ENCODE measurements at regions not wholly inside any gene's neighbourhood (a gene's known extent, or its start where the extent isn't known, plus 50 kb on each side); places are given as distances from the start of the nearest gene placed in this dataset.

- peak overlapping the region in 1 of 2 donors; percentile 17 for H3K4me3 ChIP-seq (ENCODE audit: low read length in 2 of 2)
Measured at GRCh38 chr2:42924418-42924886, 132.1 kb upstream of the HAAO start.

GRCh38 chr2:42923580-42924417 lies 131.4 kb upstream of the HAAO start:
- Histone ChIP-seq H3K18ac (ENCODE audit: low read length) (peak overlapping the region; percentile 94), H2AK5ac (ENCODE audit: low read depth, low read length) (peak overlapping the region; percentile 38), H4K91ac (ENCODE audit: low read depth, low read length, poor library complexity) (peak overlapping the region; percentile 86), H3K23ac (ENCODE audit: low read depth, low read length, poor library complexity) (no peak overlapping the region), H2AFZ (ENCODE audit: low read length) (peak overlapping the region; percentile 89), H3K4ac (ENCODE audit: low read length) (no peak overlapping the region), H3K14ac (ENCODE audit: low read length) (no peak overlapping the region), H2BK120ac (ENCODE audit: low read depth, low read length) (peak overlapping the region; percentile 29), H3K27me3 (ENCODE audit: control insufficient read depth in 3 of 3, insufficient read depth in 3 of 3, low read depth in 1 of 3, low read length in 3 of 3) (no peaks in the 10 kb centered on the region), H2BK15ac (ENCODE audit: low read length) (peak overlapping the region; percentile 11), H3K4me2 (ENCODE audit: insufficient read depth, low read length, poor library complexity, severe bottlenecking) (no peak overlapping the region), H3K4me1 (ENCODE audit: control insufficient read depth in 2 of 2, insufficient read depth in 1 of 2, low read depth in 1 of 2, low read length in 2 of 2) (peaks cover 51 to 54% of the 10 kb centered on the region in 2 donors), H2BK12ac (ENCODE audit: low read length) (no peak overlapping the region), H3K36me3 (replicated peaks in 1 of 2; ENCODE audit: control insufficient read depth in 2 of 2, insufficient read depth in 2 of 2, low read length in 2 of 2) (no peaks in the 10 kb centered on the region), H3K79me1 (ENCODE audit: low read depth, low read length) (no peaks in the 10 kb centered on the region), H3K9ac (ENCODE audit: low read depth, low read length, poor library complexity) (no peak overlapping the region), H3K4me3 (ENCODE audit: low read length in 2 of 2) (peak overlapping the region in 1 of 2 donors; percentile 17), H2BK5ac (ENCODE audit: low read length) (peak overlapping the region; percentile 83), H3K9me3 (replicated peaks in 1 of 2; ENCODE audit: control insufficient read depth in 2 of 2, insufficient read depth in 1 of 2, low read depth in 1 of 2, low read length in 2 of 2) (no peaks in the 10 kb centered on the region), H4K8ac (ENCODE audit: low read depth, low read length) (no peak overlapping the region), H3K27ac (replicated peaks; ENCODE audit: low read length) (peak overlapping the region; percentile 98)
- WGBS, 2 donors (ENCODE audit: extremely low coverage in 2 of 2, insufficient read length in 2 of 2, insufficient replicate concordance in 1 of 2), result no CpG with 5 or more reads among the region's 5 CpGs
- no peak for DNase-seq (ENCODE audit: low spot score)

More at GRCh38 chr2:42924418-42924886, 132.1 kb upstream of the HAAO start:
- H2BK5ac ChIP-seq (ENCODE audit: low read length), result peak overlapping the region; percentile 83
- no peaks in the 10 kb centered on the region for H3K9me3 ChIP-seq (replicated peaks in 1 of 2; ENCODE audit: control insufficient read depth in 2 of 2, insufficient read depth in 1 of 2, low read depth in 1 of 2, low read length in 2 of 2)
- H3K36me3 ChIP-seq (replicated peaks in 1 of 2; ENCODE audit: control insufficient read depth in 2 of 2, insufficient read depth in 2 of 2, low read length in 2 of 2), result no peaks in the 10 kb centered on the region
- H3K27me3 ChIP-seq (ENCODE audit: control insufficient read depth in 3 of 3, insufficient read depth in 3 of 3, low read depth in 1 of 3, low read length in 3 of 3), result no peaks in the 10 kb centered on the region
- H4K8ac ChIP-seq (ENCODE audit: low read depth, low read length), result no peak overlapping the region
- H2BK120ac ChIP-seq (ENCODE audit: low read depth, low read length), result peak overlapping the region; percentile 29
- H3K18ac ChIP-seq (ENCODE audit: low read length), result peak overlapping the region; percentile 94
- peak overlapping the region; percentile 43 for H3K4me2 ChIP-seq (ENCODE audit: insufficient read depth, low read length, poor library complexity, severe bottlenecking)
- peak overlapping the region; percentile 47 for H4K91ac ChIP-seq (ENCODE audit: low read depth, low read length, poor library complexity)
- H3K4ac ChIP-seq (ENCODE audit: low read length), result no peak overlapping the region
- DNase-seq (ENCODE audit: low spot score), result no peak
- peak overlapping the region; percentile 67 for H2BK12ac ChIP-seq (ENCODE audit: low read length)
- no peak overlapping the region for H3K9ac ChIP-seq (ENCODE audit: low read depth, low read length, poor library complexity)
- H3K14ac ChIP-seq (ENCODE audit: low read length), result no peak overlapping the region
- no peak overlapping the region for H2AK5ac ChIP-seq (ENCODE audit: low read depth, low read length)
- peak overlapping the region; percentile 98 for H3K27ac ChIP-seq (replicated peaks; ENCODE audit: low read length)
- peaks cover 58 to 61% of the 10 kb centered on the region in 2 donors for H3K4me1 ChIP-seq (ENCODE audit: control insufficient read depth in 2 of 2, insufficient read depth in 1 of 2, low read depth in 1 of 2, low read length in 2 of 2)
- no peaks in the 10 kb centered on the region for H3K79me1 ChIP-seq (ENCODE audit: low read depth, low read length)
- peak overlapping the region; percentile 89 for H2AFZ ChIP-seq (ENCODE audit: low read length)
- no peak overlapping the region for H3K23ac ChIP-seq (ENCODE audit: low read depth, low read length, poor library complexity)
- peak overlapping the region; percentile 11 for H2BK15ac ChIP-seq (ENCODE audit: low read length)
- WGBS, 2 donors (ENCODE audit: extremely low coverage in 2 of 2, insufficient read length in 2 of 2, insufficient replicate concordance in 1 of 2), result no CpG with 5 or more reads among the region's 12 CpGs

GRCh38 chr2:42922790-42923579 lies 130.6 kb upstream of the HAAO start:
- no peak overlapping the region for H3K4me2 ChIP-seq (ENCODE audit: insufficient read depth, low read length, poor library complexity, severe bottlenecking)
- WGBS, 2 donors (ENCODE audit: extremely low coverage in 2 of 2, insufficient read length in 2 of 2, insufficient replicate concordance in 1 of 2), result no CpG with 5 or more reads among the region's 6 CpGs
- no peaks in the 10 kb centered on the region for H3K27me3 ChIP-seq (ENCODE audit: control insufficient read depth in 3 of 3, insufficient read depth in 3 of 3, low read depth in 1 of 3, low read length in 3 of 3)
- no peaks in the 10 kb centered on the region for H3K36me3 ChIP-seq (replicated peaks in 1 of 2; ENCODE audit: control insufficient read depth in 2 of 2, insufficient read depth in 2 of 2, low read length in 2 of 2)
- no peak overlapping the region for H3K27ac ChIP-seq (replicated peaks; ENCODE audit: low read length)
- no peaks in the 10 kb centered on the region for H3K79me1 ChIP-seq (ENCODE audit: low read depth, low read length)
- no peak overlapping the region for H3K9ac ChIP-seq (ENCODE audit: low read depth, low read length, poor library complexity)
- peak overlapping the region; percentile 41 for H3K18ac ChIP-seq (ENCODE audit: low read length)
- H2BK120ac ChIP-seq (ENCODE audit: low read depth, low read length), result no peak overlapping the region
- H4K8ac ChIP-seq (ENCODE audit: low read depth, low read length), result no peak overlapping the region
- no peak overlapping the region for H2BK12ac ChIP-seq (ENCODE audit: low read length)
- H3K4ac ChIP-seq (ENCODE audit: low read length), result no peak overlapping the region
- no peak for DNase-seq (ENCODE audit: low spot score)
- peak overlapping the region; percentile 16 for H2AFZ ChIP-seq (ENCODE audit: low read length)
- H3K4me1 ChIP-seq (ENCODE audit: control insufficient read depth in 2 of 2, insufficient read depth in 1 of 2, low read depth in 1 of 2, low read length in 2 of 2), result peaks cover 46% of the 10 kb centered on the region in 2 donors
- no peak overlapping the region for H2BK15ac ChIP-seq (ENCODE audit: low read length)
- no peak overlapping the region for H3K14ac ChIP-seq (ENCODE audit: low read length)
- no peak overlapping the region for H3K23ac ChIP-seq (ENCODE audit: low read depth, low read length, poor library complexity)
- no peak overlapping the region for H4K91ac ChIP-seq (ENCODE audit: low read depth, low read length, poor library complexity)
- H3K9me3 ChIP-seq (replicated peaks in 1 of 2; ENCODE audit: control insufficient read depth in 2 of 2, insufficient read depth in 1 of 2, low read depth in 1 of 2, low read length in 2 of 2), result no peaks in the 10 kb centered on the region
- H2AK5ac ChIP-seq (ENCODE audit: low read depth, low read length), result no peak overlapping the region
- H3K4me3 ChIP-seq (ENCODE audit: low read length in 2 of 2), result no peak overlapping the region
- no peak overlapping the region for H2BK5ac ChIP-seq (ENCODE audit: low read length)

- H3K27ac ChIP-seq (replicated peaks; ENCODE audit: low read length), result no peak overlapping the region
- no peaks in the 10 kb centered on the region for H3K36me3 ChIP-seq (replicated peaks in 1 of 2; ENCODE audit: control insufficient read depth in 2 of 2, insufficient read depth in 2 of 2, low read length in 2 of 2)
- no peak overlapping the region for H2BK5ac ChIP-seq (ENCODE audit: low read length)
- H3K79me1 ChIP-seq (ENCODE audit: low read depth, low read length), result no peaks in the 10 kb centered on the region
- H3K9me3 ChIP-seq (replicated peaks in 1 of 2; ENCODE audit: control insufficient read depth in 2 of 2, insufficient read depth in 1 of 2, low read depth in 1 of 2, low read length in 2 of 2), result peaks cover 0 to 2% of the 10 kb centered on the region in 2 donors
- H4K8ac ChIP-seq (ENCODE audit: low read depth, low read length), result no peak overlapping the region
- H3K14ac ChIP-seq (ENCODE audit: low read length), result no peak overlapping the region
- H3K27me3 ChIP-seq (ENCODE audit: control insufficient read depth in 3 of 3, insufficient read depth in 3 of 3, low read depth in 1 of 3, low read length in 3 of 3), result no peaks in the 10 kb centered on the region
- peaks cover 39 to 45% of the 10 kb centered on the region in 2 donors for H3K4me1 ChIP-seq (ENCODE audit: control insufficient read depth in 2 of 2, insufficient read depth in 1 of 2, low read depth in 1 of 2, low read length in 2 of 2)
- no peak overlapping the region for H3K9ac ChIP-seq (ENCODE audit: low read depth, low read length, poor library complexity)
- no peak overlapping the region for H3K18ac ChIP-seq (ENCODE audit: low read length)
- H4K91ac ChIP-seq (ENCODE audit: low read depth, low read length, poor library complexity), result no peak overlapping the region
- no peak overlapping the region for H3K4me3 ChIP-seq (ENCODE audit: low read length in 2 of 2)
- no peak overlapping the region for H2BK12ac ChIP-seq (ENCODE audit: low read length)
- DNase-seq (ENCODE audit: low spot score), result no peak
- no peak overlapping the region for H3K4me2 ChIP-seq (ENCODE audit: insufficient read depth, low read length, poor library complexity, severe bottlenecking)
- peak overlapping the region; percentile 16 for H2AFZ ChIP-seq (ENCODE audit: low read length)
- H2BK15ac ChIP-seq (ENCODE audit: low read length), result no peak overlapping the region
- H3K23ac ChIP-seq (ENCODE audit: low read depth, low read length, poor library complexity), result no peak overlapping the region
- H2AK5ac ChIP-seq (ENCODE audit: low read depth, low read length), result no peak overlapping the region
- H3K4ac ChIP-seq (ENCODE audit: low read length), result no peak overlapping the region
- WGBS, 2 donors (ENCODE audit: extremely low coverage in 2 of 2, insufficient read length in 2 of 2, insufficient replicate concordance in 1 of 2), result no CpG with 5 or more reads among the region's 2 CpGs
- no peak overlapping the region for H2BK120ac ChIP-seq (ENCODE audit: low read depth, low read length)
Measured at GRCh38 chr2:42922293-42922692, 129.9 kb upstream of the HAAO start.

All from neuronal stem cell (in vitro differentiated cells).